GM19238 (cell line): ENCODE measurements at regions not wholly inside any gene's neighbourhood (a gene's known extent, or its start where the extent isn't known, plus 50 kb on each side); places are given as distances from the start of the nearest gene placed in this dataset.

ENCODE experiments used
- DNase-seq: peaks from one replicate; pipeline ENCODE4 v3.0.0; 2011; ENCODE audit warnings: low spot score; ENCODE audit not compliant: insufficient read length

DNA sequence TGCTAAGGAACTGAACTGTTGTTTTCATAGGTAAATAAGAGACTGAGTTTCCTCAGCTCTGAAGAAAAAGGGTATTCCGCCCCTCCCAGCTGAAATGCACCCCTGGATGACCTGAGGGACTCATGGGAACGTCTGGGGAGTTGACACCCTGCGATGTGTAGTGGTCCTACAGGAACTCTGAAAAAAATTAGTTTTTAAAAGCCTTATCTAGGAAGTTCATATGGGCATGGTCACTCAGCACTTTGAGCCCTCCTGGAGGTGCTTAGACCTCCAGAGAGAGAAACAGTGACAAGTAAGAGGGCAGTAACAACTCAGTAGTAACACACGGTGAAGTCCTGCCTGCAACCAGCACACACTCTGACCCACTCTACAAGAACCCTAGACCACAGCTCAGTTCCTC is 91.2 kb upstream of the CNOT2 start:
- DNase-seq: no peak

DNA sequence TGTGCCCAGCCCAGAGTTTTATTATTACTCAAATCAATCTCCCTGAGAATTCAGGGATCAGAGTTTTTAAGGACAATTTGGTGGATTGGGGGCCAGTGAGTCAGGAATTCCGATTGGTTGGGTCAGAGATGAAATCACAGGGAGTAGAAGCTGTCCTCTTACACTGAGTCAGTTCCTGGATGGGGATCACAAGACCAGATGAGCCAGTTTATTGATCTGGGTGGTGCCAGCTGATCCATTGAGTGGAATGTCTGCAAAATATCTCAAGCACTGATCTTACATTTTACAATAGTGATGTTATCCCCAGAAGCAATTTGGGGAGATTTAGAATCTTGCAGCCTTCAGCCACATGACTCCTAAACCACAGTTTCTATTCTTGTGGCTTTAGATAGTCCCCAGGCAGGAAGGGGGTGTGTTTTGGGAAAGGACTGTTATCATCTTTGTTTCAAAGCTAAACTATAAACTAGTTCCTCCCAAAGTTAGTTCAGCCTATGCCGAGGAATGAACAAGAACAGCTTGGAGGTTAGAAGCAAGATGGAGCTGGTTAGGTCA is 89.1 kb upstream of the CNOT2 start:
- DNase-seq: no peak

DNA sequence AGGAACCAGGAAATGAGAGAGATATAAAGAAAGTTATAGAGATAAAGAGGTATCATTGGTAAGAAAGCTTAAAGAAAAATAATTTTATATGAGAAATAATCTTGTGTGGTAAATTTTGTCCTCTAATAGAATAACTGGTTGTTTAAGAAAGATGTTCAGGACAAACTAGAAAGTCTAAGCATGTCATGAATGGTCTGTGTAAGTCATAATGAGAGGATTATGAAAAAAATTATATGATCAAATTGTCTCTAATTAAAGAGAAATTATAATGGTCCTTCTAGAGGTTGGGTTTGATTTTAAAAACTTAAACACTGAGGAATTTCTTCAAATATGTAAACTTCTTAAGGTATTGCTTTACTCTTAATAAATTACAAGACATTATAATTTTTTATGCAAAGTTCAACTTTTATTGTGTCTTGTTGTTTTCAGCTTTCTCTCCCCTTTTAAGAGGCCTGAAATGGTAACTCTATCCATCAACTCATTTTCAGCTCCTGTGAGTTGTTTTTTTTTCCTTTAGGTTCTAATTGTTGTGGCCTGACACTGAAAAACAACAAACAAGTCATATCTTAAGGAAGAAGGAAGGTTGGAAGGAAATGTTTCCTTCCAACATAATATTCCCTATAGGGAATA is 88.2 kb upstream of the CNOT2 start:
- DNase-seq: no peak

DNA sequence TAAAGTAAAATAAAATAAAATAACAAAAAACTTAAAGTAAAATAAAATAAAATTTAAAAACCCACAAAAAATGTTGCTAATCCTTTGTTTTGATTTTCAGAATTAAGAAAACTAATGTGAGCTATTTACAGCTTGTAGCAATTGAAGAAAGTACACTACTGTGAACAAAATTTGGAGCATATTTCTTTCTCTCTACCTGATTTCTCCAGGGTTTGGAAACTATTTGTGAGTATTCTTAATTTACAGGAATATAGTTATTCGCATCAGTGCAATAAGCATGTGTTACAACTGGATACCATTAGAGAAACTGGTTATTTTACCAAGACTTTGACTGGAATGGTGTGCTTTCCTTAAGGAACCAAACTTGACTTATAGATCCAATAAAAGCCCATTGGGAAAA is 86.1 kb upstream of the CNOT2 start:
- DNase-seq: no peak

DNA sequence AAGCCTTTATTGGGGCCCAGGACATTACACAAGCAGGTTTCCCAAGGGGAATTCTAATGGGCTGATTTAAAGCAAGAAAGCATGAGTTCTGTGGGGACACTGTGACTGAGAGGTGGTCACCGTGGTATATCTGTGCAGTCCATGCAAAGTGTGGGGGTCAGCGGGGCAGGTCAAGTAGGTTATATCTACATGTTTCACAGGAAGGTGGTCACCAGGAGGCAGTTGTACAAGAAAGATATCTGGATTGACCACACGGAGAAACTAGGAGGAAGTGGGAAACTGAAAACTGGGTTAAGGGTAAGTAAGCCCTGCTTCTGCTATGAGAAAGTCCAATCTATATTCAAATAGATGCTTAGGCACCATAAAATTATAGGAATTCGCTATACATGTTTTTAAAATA is 77.8 kb upstream of the CNOT2 start:
- no peak for DNase-seq

DNA sequence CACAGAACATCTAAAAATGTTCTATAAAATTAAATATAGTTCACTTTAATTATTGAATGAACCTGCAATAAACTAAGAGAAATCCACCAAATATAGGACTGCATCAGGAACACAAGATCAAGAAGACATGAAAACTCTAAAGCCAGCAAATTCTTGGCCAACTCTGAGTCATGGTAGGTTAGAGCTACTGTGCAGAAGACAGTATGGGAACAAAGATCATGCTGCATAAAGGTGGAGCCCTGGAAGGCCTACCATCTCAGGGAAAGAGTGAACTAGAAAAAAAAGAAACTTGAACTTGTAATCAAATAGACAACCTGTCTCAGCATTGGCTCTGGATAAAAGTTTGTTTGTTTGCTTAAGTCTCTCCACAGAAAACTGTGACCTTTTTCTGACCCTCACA is 66.9 kb upstream of the CNOT2 start:
- no peak for DNase-seq

DNA sequence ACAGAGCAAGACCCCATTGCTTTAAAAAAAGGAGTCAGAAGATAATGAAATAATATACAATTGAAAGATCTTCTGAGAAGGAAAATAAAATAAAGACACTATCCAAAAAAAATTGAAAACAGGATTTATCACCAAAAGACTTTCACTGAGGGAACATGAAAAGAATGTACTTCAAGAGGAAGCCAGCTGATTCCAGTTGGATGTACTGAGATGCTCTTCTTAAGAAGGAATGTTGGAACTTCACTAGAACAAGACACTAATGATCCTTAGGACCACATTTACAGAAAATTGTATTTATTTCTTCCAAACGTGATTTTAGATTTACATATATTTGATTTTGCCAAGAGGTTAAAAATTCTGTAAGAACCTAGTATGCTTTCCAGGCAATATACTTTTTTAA is 65.6 kb upstream of the CNOT2 start:
- DNase-seq: no peak

DNA sequence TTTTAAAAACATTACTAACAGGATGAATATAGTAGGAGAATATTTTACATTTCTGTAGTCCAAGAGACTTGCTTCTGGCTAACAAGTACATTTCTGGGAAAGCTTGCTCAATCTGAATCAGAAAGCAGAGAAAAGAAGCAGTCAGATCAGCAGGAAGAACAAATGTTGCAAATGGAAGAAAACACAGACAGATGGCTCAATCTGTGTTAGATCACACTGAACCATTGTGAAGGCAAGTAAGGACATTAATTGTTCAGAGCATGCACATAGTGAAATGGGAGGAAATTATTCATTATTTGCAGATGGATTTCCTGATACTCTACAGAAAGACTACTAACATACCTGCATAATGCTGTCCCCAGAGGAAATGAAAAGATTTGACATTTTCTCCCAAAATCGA is 65.2 kb upstream of the CNOT2 start:
- no peak for DNase-seq

DNA sequence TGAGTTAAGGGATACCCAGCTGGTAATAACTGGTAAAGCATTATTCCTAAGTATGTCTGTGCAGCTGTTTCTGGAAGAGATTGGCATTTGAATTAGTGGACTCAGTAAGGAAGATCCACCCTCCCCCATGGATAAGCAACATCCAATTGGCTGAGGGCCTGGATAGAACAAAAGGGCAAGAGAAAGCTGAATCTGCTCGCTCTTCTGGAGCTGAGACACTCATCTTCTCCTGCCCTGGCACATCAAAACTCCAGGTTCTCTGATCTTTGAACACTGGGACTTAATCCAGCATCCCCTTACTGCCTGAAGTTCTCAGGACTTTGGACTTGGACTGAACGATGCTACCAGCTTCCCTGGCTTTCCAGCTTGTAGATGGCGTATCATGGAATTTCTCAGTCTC is 63.1 kb upstream of the CNOT2 start:
- no peak for DNase-seq

DNA sequence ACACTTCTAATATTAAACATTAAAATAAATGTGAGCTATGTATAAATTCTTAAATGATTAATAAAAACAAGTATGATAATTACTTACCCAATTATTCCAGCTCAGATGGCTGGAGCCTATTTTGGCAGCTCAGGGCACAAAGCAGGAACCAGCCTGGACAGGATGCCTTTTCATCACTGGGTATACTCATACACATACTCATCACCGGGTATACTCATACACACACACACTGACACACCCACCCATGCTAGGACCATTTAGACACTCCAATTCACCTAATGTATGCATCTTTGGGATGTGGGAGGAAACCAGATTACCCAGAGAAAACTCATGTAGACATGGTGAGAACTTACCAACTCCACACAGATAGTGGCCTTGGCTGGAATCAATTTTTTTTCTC is 57.9 kb upstream of the CNOT2 start:
- DNase-seq: no peak

DNA sequence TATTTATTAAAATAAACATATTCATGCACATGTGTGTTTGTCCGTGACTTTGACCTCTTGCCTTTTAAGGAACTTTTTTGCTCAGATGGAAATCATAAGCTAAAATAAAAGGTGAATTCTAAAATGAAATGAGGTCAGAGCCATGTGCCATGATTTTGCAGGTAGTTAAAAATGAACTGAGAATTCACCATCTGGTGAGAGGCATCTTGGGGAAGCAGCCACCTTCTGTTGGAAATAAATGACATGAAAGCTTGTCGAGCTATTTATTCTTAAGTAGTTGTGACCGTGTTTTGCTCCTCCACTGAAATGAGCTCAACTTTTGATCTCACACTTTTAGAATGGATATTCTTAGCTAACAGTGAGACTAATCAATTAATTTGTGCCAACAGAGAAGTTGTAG is 56.8 kb upstream of the CNOT2 start:
- DNase-seq: no peak

DNA sequence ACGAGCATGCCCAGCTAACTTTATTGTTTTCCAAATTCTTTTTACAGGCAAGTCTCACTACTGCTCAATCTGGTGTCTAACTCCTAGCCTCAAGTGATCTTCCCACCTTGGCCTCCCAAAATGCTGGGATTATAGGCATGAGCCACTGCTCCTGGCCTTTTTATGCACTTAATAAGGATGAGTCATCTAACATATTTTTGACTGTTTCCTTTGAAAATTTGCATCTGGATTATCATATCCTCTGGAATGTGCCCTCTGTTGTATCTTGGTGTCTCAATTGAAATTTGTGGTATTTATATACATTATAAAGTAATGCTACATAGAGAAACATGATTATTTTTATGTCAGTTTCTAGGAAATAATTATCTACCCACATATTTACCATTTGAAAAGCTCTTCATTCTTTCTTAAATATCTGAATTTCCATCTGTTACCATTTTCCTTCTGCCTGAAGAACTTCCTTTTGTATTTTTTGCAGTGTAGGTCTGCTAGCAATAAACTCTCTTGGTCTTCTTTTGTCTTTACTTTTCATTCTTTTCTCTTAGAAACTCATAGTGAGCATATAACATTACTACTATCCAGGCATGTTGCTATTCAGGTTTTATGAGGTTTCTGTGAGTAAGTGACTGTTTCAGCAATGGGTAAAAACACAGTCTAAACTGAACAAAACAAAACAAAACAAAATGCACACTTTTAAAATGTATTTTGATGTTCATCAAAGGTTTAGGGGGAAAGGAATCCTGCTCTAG is 52.8 kb upstream of the CNOT2 start:
- DNase-seq: no peak
